HG03135 (cell line): ENCODE measurements at regions not wholly inside any gene's neighbourhood (a gene's known extent, or its start where the extent isn't known, plus 50 kb on each side); places are given as distances from the start of the nearest gene placed in this dataset.

Experiments used
- ATAC-seq: cut with Tn5 transposase; IDR thresholded peaks from one replicate; pipeline ENCODE4 v1.9.1; 2021; ENCODE audit warnings: mild to moderate bottlenecking, moderate library complexity; ENCODE audit not compliant: unreplicated experiment

DNA sequence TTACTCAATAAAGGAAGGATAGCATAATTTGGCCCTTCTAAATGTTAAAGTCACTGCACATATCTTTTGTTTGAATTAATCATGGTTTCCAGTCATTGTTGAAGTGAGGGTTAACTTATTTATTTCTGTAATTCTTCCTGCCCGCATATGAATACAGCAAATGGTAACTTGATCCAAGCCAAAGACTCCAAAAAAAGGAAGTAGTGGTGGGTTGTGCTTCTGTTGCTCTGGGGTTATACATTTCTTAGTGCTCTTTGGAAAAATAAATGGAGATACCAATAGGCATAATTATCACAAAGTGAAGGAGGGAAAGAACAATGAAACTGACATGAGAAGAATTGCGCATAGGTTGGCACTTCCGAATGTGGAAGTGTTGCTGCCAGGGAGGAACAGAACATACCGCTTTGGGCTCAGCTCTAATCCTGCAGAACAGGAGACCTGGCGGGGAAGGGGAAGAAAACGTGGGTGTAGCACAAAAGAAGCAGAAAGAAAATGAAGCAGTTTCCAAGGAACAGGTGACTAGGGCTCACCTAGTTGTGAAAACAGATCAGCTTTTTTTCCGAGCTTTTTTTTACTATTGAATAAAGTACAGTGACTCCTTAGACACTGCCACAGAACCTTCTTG, 69.7 kb upstream of the TAF11L2 start:
- no peak for ATAC-seq

DNA sequence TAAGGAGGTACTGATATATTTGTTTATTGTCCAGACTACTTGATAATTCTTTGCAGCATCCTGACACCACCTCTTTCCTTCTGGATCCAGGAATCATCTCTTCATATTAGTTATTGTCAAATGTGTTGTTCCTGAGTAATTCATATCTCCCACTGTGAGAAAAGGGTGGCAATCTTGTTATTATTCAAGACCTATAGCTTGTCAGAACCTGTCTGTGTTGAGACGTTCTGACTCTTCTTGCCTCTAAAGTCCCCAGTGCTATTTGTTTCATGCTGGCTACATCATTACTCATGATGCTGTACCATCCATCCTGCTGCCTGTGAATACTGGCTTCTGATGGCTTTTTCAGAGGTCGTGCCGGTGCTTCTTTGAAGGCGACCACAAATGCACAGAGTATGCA, 68.7 kb upstream of the TAF11L2 start:
- ATAC-seq: no peak

GRCh38 chr5:17430241-17430640, 67.8 kb upstream of the TAF11L2 start:
- no peak for ATAC-seq

DNA sequence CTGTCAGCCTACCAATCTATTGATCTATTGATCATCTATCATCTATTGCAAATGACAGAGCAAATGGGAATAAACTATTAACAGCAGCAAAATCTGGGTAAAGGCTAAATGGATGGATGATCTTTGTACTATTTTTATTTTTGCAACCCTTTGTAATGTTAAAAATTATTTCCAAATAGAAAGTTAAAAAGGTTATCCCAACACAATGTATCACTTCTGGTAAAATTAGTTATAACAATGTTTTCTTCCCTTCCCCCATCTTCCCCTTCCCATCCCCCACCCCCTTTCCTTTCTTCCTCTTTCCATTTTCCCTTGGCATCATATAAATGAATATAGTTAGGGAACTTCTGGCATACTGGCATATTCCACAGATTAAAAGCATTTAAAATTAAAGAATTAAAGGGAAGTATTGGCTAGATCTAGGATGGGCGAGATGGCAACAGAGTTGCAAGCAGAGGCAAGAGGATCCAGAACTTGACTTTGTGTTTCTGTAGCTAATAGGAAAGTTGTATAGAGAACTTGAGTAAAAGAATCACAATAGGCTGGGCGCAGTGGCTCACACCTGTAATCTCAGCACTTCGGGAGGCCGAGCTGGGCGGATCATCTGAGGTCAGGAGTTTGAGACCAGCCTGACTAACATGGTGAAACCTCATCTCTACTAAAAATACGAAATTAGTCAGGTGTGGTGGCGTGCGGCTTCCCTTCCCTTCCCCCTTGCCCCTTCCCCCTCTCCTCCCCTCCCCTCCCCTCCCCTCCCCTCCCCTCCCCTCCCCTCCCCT, 66.6 kb upstream of the TAF11L2 start:
- ATAC-seq: no peak

- ATAC-seq: no peak
These were observed 65.5 kb upstream of the TAF11L2 start for GRCh38 chr5:17432569-17432968.

GRCh38 chr5:17433406-17433805, 64.6 kb upstream of the TAF11L2 start:
- no peak for ATAC-seq

- peak; percentile 58 for ATAC-seq
These were observed 63.0 kb upstream of the TAF11L2 start for GRCh38 chr5:17434982-17435381.

DNA sequence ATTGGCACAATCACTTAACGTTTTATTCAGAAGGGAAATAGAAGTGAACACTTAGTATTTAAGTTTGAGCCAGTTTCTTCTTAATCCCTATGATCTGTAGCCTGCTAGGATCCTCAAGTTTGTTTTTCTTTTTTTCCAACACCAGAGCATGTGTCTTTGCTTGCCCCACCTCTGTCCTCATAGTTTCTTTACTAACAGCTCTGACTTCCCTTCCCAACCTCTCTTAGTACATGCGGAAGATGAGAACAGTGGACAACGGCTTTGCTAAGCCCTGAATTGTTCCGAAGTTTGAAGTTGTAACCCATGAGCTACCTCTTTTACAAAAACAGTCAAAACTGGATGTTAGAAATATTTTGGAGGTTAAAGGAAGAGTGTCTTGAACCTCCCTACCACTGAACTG, 61.7 kb upstream of the TAF11L2 start:
- peak; percentile 46 for ATAC-seq

- peak; percentile 85 for ATAC-seq
These were observed 61.2 kb upstream of the TAF11L2 start for GRCh38 chr5:17436761-17437221.

GRCh38 chr5:17438027-17438426, 60.0 kb upstream of the TAF11L2 start:
- no peak for ATAC-seq

- ATAC-seq: no peak
These were observed 58.1 kb upstream of the TAF11L2 start for GRCh38 chr5:17439956-17440355.

DNA sequence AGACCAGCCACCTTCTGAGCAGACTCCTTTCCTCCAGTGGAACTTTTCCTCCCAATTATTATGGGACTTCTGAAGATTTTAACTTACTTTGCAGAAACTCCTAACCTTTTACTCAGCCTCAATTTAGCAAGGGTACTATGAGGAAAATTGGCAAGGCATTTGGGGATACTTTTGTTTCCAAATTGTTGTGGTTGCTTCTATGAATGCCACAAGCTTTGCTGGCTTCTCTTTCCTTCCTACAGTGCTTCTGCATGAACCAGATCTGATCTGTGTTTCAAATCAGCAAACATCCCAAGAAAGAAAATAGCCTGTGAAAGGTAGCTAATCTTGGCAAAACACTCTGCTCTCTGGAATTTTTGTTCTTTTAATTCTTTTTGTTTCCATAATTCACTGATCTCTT, 57.3 kb upstream of the TAF11L2 start:
- no peak for ATAC-seq

DNA sequence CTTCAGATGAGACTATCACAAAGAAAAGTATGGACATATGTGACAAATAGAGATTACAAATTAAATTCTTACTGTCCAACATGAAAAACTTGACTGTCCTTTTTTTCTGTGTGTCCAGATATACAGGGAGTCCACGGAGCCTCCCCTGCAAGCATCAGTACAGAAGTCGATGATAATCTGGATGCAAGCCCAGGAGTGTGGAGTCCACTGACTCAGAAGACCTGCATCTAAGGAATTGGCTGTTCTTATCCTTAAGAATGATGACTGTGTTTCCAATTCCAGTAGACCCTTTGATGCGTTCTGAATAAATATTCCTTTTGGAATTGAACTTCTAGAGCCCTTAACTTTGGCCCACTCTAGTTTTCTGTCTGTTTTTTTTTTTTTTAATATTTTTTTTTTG, 56.7 kb upstream of the TAF11L2 start:
- ATAC-seq: no peak

GRCh38 chr5:17443333-17444130, 54.5 kb upstream of the TAF11L2 start:
- no peak for ATAC-seq

GRCh38 chr5:17444496-17444895, 53.5 kb upstream of the TAF11L2 start:
- ATAC-seq: no peak

- ATAC-seq: no peak
These were observed 52.8 kb upstream of the TAF11L2 start for GRCh38 chr5:17445185-17445584.
